Body of pancreas (tissue), 4 donors: ENCODE measurements at regions not wholly inside any gene's neighbourhood (a gene's known extent, or its start where the extent isn't known, plus 50 kb on each side); places are given as distances from the start of the nearest gene placed in this dataset.

ENCODE experiments used
- ATAC-seq: fragments of 150-250 bp; one replicate; pipeline ENCODE4 v1.9.1; 2016
- DNase-seq, 4 donors: peaks; one replicate each; pipeline ENCODE4 v3.0.0-alpha.2; 2019
- H3K27ac ChIP-seq, 4 donors: fragments of 200-600 bp; sonication (generic); 1 replicate in 3 of 4; 2 replicates in 1 of 4; pipeline versions ENCODE4 v1.5.1 to v1.6.1; 2016 to 2019; ENCODE audit warnings: mild to moderate bottlenecking in 1 of 4, mixed read lengths in 1 of 4, moderate library complexity in 1 of 4
- H3K27me3 ChIP-seq, 2 donors: fragments of 200-600 bp; sonication (generic); one replicate each; pipeline ENCODE4 v1.6.0; 2016; ENCODE audit warnings: mild to moderate bottlenecking in 1 of 2
- H3K36me3 ChIP-seq, 2 donors: fragments of 200-600 bp; sonication (generic); replicated peaks in 1 of 2; 2 replicates each; pipeline ENCODE4 v1.5.1; 2016; ENCODE audit warnings: low read depth in 2 of 2; ENCODE audit not compliant: insufficient read depth in 1 of 2
- H3K4me1 ChIP-seq: fragments of 200-600 bp; sonication (generic); one replicate; pipeline ENCODE4 v1.6.0; 2016
- H3K4me3 ChIP-seq, 2 donors: fragments of 200-600 bp; sonication (generic); 1 replicate in 1 of 2; 2 replicates in 1 of 2; pipeline ENCODE4 v1.5.1; 2016 to 2019
- H3K9me3 ChIP-seq, 3 donors: fragments of 200-600 bp; sonication (generic); 1 replicate in 2 of 3; 2 replicates in 1 of 3; pipeline ENCODE4 v1.5.1; 2016
- CTCF ChIP-seq, 7 experiments: fragments of 450-650 bp in 4 of 7; fragments of 200-600 bp in 3 of 7; sonication (generic) in 3 of 7; IDR thresholded peaks; one replicate each; pipeline ENCODE4 v1.5.1; 2016 to 2019; ENCODE audit warnings: antibody characterized with exemption in 7 of 7
- POLR2A ChIP-seq, 3 donors: fragments of 450-650 bp; IDR thresholded peaks; one replicate each; pipeline ENCODE4 v1.6.1; 2016; ENCODE audit warnings: antibody characterized with exemption in 3 of 3, mild to moderate bottlenecking in 2 of 3
- WGBS, 2 donors: methylation state at CpG; one replicate each; pipeline ENCODE4 v1.1.5; 2017; 5-methylcytosine and 5-hydroxymethylcytosine counted together
- intact Hi-C: fragments of 100-400 bp; cut with DNase I; formaldehyde crosslinking; loops from one replicate; pipeline ENCODE4 v1.15.1; 2023

- TF ChIP-seq CTCF (IDR thresholded peaks at IDR 0.05) (no peak), POLR2A (IDR thresholded peaks at IDR 0.05) (no peak)
- H3K36me3 ChIP-seq = no peaks in the 10 kb centered on the region
- H3K27me3 ChIP-seq = no peaks in the 10 kb centered on the region
- intact Hi-C loops = no loop called here
- H3K4me1 ChIP-seq = no peaks in the 10 kb centered on the region
- DNase-seq = peak in 2 of 4 donors; percentile 3 to 5
- ATAC-seq = no peak
- 89 to 93% methylated on average over 26 to 35 of the region's 35 CpGs for WGBS, 2 donors
- H3K27ac ChIP-seq = no peak overlapping the region
- H3K9me3 ChIP-seq = peaks cover 0 to 9% (median 0%) of the 10 kb centered on the region in 3 donors
- no peak overlapping the region for H3K4me3 ChIP-seq
Measured at GRCh38 chr7:415646-416525, 103.8 kb downstream of the PDGFA start.

- TF ChIP-seq POLR2A (IDR thresholded peaks at IDR 0.05) = no peak
- no peak for TF ChIP-seq CTCF (IDR thresholded peaks at IDR 0.05)
- peak in 2 of 4 donors; percentile 8 to 16 for DNase-seq
- ATAC-seq = no peak
- WGBS, 2 donors = 90 to 100% methylated on average over 1 to 25 of the region's 25 CpGs
- Histone ChIP-seq H3K27ac (no peak overlapping the region), H3K27me3 (no peaks in the 10 kb centered on the region), H3K4me3 (no peak overlapping the region), H3K9me3 (peaks cover 0 to 9% (median 0%) of the 10 kb centered on the region in 3 donors), H3K36me3 (no peaks in the 10 kb centered on the region), H3K4me1 (no peaks in the 10 kb centered on the region)
- intact Hi-C loops = no loop called here
Measured at GRCh38 chr7:416761-417624, 102.7 kb downstream of the PDGFA start.

- no peak for TF ChIP-seq POLR2A (IDR thresholded peaks at IDR 0.05)
- no peak for TF ChIP-seq CTCF (IDR thresholded peaks at IDR 0.05)
- no peak overlapping the region for H3K4me3 ChIP-seq
- no peak overlapping the region for H3K27ac ChIP-seq
- H3K9me3 ChIP-seq = peaks cover 0 to 9% (median 0%) of the 10 kb centered on the region in 3 donors
- ATAC-seq (no peak), DNase-seq (peak in 1 of 4 donors; percentile 5)
- no peaks in the 10 kb centered on the region for H3K27me3 ChIP-seq
- intact Hi-C loops = no loop called here
- no peaks in the 10 kb centered on the region for H3K4me1 ChIP-seq
- H3K36me3 ChIP-seq = no peaks in the 10 kb centered on the region
- 97 to 100% methylated on average over 2 to 5 of the region's 5 CpGs for WGBS, 2 donors
Measured at GRCh38 chr7:417625-417889, 102.1 kb downstream of the PDGFA start.

- Histone ChIP-seq H3K27me3 (no peaks in the 10 kb centered on the region), H3K4me3 (no peak overlapping the region), H3K9me3 (peaks cover 0 to 9% (median 0%) of the 10 kb centered on the region in 3 donors), H3K36me3 (no peaks in the 10 kb centered on the region), H3K27ac (no peak overlapping the region), H3K4me1 (no peaks in the 10 kb centered on the region)
- no peak for TF ChIP-seq POLR2A (IDR thresholded peaks at IDR 0.05)
- TF ChIP-seq CTCF (IDR thresholded peaks at IDR 0.05) = no peak
- ATAC-seq (no peak), DNase-seq (no peak)
- 92 to 93% methylated on average over 7 of the region's 7 CpGs for WGBS, 2 donors
- intact Hi-C loops = no loop called here
Measured at GRCh38 chr7:417973-418601, 101.6 kb downstream of the PDGFA start.
